Limb (tissue), 2 donors: ENCODE measurements at regions not wholly inside any gene's neighbourhood (a gene's known extent, or its start where the extent isn't known, plus 50 kb on each side); places are given as distances from the start of the nearest gene placed in this dataset.
"Not testable (repeated sequence)": the region's sequence is repeated elsewhere in the genome, so short reads cannot be mapped to it uniquely, and the experiment has no call there.

Experiments used
- DNase-seq, 2 donors: peaks; one replicate each; pipeline ENCODE4 v3.0.0-alpha.2; 2016; ENCODE audit errors: extremely low spot score in 2 of 2

GRCh38 chr11:29063630-29064361 is 953.0 kb downstream of the KCNA4 start:
- no peak for DNase-seq

- no peak for DNase-seq
These were observed 953.3 kb downstream of the METTL15 start for GRCh38 chr11:29061452-29061851.

GRCh38 chr11:29056487-29056886 is 948.3 kb downstream of the METTL15 start:
- DNase-seq = not testable (repeated sequence)

- no peak for DNase-seq
These were observed 943.7 kb downstream of the METTL15 start for GRCh38 chr11:29051935-29052334.

GRCh38 chr11:29050962-29051361 is 942.8 kb downstream of the METTL15 start:
- DNase-seq = not testable (repeated sequence)

GRCh38 chr11:29040489-29040888 is 932.3 kb downstream of the METTL15 start:
- DNase-seq = no peak

GRCh38 chr11:29032384-29033149 is 924.4 kb downstream of the METTL15 start:
- no peak for DNase-seq

- no peak for DNase-seq
These were observed 921.3 kb downstream of the METTL15 start for GRCh38 chr11:29029452-29029851.

GRCh38 chr11:29027436-29027835 is 919.2 kb downstream of the METTL15 start:
- DNase-seq = no peak

- no peak for DNase-seq
These were observed 918.1 kb downstream of the METTL15 start for GRCh38 chr11:29026286-29026685.

GRCh38 chr11:29025001-29025400 is 916.8 kb downstream of the METTL15 start:
- DNase-seq = no peak

GRCh38 chr11:29024386-29024785 is 916.2 kb downstream of the METTL15 start:
- no peak for DNase-seq

GRCh38 chr11:29023761-29024160 is 915.6 kb downstream of the METTL15 start:
- no peak for DNase-seq

GRCh38 chr11:29022676-29023075 is 914.5 kb downstream of the METTL15 start:
- no peak for DNase-seq

GRCh38 chr11:29019960-29020683 is 911.9 kb downstream of the METTL15 start:
- no peak for DNase-seq

- no peak for DNase-seq
These were observed 910.4 kb downstream of the METTL15 start for GRCh38 chr11:29018631-29019030.

- DNase-seq = no peak
These were observed 909.8 kb downstream of the METTL15 start for GRCh38 chr11:29017941-29018340.

- no peak for DNase-seq
These were observed 904.3 kb downstream of the METTL15 start for GRCh38 chr11:29012507-29012906.

- no peak for DNase-seq
These were observed 901.2 kb downstream of the METTL15 start for GRCh38 chr11:29009426-29009825.

GRCh38 chr11:29008481-29008880 is 900.3 kb downstream of the METTL15 start:
- DNase-seq = no peak

GRCh38 chr11:29006668-29007067 is 898.5 kb downstream of the METTL15 start:
- no peak for DNase-seq

- no peak for DNase-seq
These were observed 897.3 kb downstream of the METTL15 start for GRCh38 chr11:29005401-29005980.
